ENCODE measurements at regions not wholly inside any gene's neighbourhood (a gene's known extent, or its start where the extent isn't known, plus 50 kb on each side); places are given as distances from the start of the nearest gene placed in this dataset.

DNA sequence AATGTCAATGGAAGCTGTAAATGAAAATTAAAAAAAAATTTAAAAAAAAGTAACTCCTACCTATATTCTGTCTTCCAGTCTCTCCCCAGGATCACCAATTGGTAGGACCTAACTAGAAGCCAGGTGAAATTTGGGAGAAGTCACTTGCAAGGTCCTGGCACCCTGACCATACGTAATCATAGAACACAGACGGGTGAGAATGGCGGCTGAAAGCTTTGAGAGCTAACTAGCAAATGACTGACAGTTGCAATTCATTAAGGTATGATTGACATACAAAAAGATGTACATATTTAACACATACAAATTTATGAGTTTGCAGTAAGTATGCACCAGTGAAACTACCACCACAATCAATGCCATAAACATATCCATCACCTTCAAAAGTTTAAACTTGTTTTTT is 372.7 kb upstream of the PSMD7 start:
- TF ChIP-seq, protein P1, sequence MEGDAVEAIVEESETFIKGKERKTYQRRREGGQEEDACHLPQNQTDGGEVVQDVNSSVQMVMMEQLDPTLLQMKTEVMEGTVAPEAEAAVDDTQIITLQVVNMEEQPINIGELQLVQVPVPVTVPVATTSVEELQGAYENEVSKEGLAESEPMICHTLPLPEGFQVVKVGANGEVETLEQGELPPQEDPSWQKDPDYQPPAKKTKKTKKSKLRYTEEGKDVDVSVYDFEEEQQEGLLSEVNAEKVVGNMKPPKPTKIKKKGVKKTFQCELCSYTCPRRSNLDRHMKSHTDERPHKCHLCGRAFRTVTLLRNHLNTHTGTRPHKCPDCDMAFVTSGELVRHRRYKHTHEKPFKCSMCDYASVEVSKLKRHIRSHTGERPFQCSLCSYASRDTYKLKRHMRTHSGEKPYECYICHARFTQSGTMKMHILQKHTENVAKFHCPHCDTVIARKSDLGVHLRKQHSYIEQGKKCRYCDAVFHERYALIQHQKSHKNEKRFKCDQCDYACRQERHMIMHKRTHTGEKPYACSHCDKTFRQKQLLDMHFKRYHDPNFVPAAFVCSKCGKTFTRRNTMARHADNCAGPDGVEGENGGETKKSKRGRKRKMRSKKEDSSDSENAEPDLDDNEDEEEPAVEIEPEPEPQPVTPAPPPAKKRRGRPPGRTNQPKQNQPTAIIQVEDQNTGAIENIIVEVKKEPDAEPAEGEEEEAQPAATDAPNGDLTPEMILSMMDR (conservative IDR thresholded peaks at IDR 0.05 in 1 of 2, IDR thresholded peaks at IDR 0.05 in 1 of 2; ENCODE audit: extremely low read depth in 1 of 2, insufficient read depth in 1 of 2, low read depth in 1 of 2, low read length in 2 of 2): no peak
- no peak for TF ChIP-seq EZH2 (IDR thresholded peaks at IDR 0.05; ENCODE audit: borderline replicate concordance, low read length)

Measured in mammary epithelial cell (primary cell).